H1 (cell line): ENCODE measurements at regions not wholly inside any gene's neighbourhood (a gene's known extent, or its start where the extent isn't known, plus 50 kb on each side); places are given as distances from the start of the nearest gene placed in this dataset.

Source experiments
- CTCF ChIA-PET: fragments of 300-600 bp; sonication (Branson Sonifier 250); formaldehyde crosslinking; loops from one replicate; lab custom pipeline; 2021; ENCODE audit not compliant: partially characterized antibody; lab: Charles Lee
- POLR2A ChIA-PET: fragments of 300-600 bp; sonication (Branson Sonifier 250); formaldehyde crosslinking; loops from one replicate; lab custom pipeline; 2021; ENCODE audit warnings: inconsistent platforms; ENCODE audit not compliant: partially characterized antibody; lab: Charles Lee
- DNase-seq, 2 experiments: peaks; one replicate each; pipeline versions ENCODE4 v3.0.0 to v3.0.0-alpha.2; 2010 to 2022; ENCODE audit warnings: low spot score in 2 of 2, low read depth in 1 of 2, mixed read lengths in 1 of 2
- FAIRE-seq: peaks from 2 replicates; lab custom pipeline; 2011; peaks lifted over from hg19 to GRCh38; lab: Jason Lieb, UNC
- H2AFZ ChIP-seq: 2 replicates; pipeline ENCODE4 v1.8.1; 2012; ENCODE audit warnings: low read length, inconsistent platforms
- H2AK5ac ChIP-seq: 2 replicates; pipeline ENCODE4 v1.6.1; 2013; ENCODE audit warnings: low read depth, low read length
- H2BK120ac ChIP-seq: replicated peaks from 2 replicates; pipeline ENCODE3; 2013; ENCODE audit warnings: low read depth, low read length, inconsistent platforms
- H2BK12ac ChIP-seq: 2 replicates; pipeline ENCODE4 v1.6.1; 2013; ENCODE audit warnings: low read depth, low read length
- H2BK15ac ChIP-seq: 2 replicates; pipeline ENCODE4 v1.6.1; 2013; ENCODE audit warnings: low read length
- H2BK20ac ChIP-seq: 2 replicates; pipeline ENCODE4 v1.6.1; 2013; ENCODE audit warnings: low read length
- H2BK5ac ChIP-seq: 2 replicates; pipeline ENCODE4 v1.6.1; 2013; ENCODE audit warnings: low read depth, low read length
- H3K14ac ChIP-seq: 2 replicates; pipeline ENCODE4 v1.6.1; 2013; ENCODE audit warnings: inconsistent platforms; ENCODE audit not compliant: insufficient read length
- H3K18ac ChIP-seq: 2 replicates; pipeline ENCODE4 v1.6.1; 2013; ENCODE audit warnings: low read length; ENCODE audit errors: extremely low read depth
- H3K23ac ChIP-seq: 2 replicates; pipeline ENCODE4 v1.6.1; 2013; ENCODE audit warnings: inconsistent platforms; ENCODE audit not compliant: insufficient read length
- H3K23me2 ChIP-seq: 2 replicates; pipeline ENCODE4 v1.6.1; 2013; ENCODE audit warnings: low read depth, low read length
- H3K27ac ChIP-seq: 2 replicates; pipeline ENCODE4 v1.6.1; 2011; ENCODE audit warnings: low read depth, low read length, inconsistent platforms
- H3K27me3 ChIP-seq, 4 experiments: replicated peaks in 1 of 4; 1 replicate in 1 of 4; 2 replicates in 3 of 4; pipeline versions ENCODE4 v1.6.1 to v1.8.1; 2011 to 2013; ENCODE audit warnings: low read length in 3 of 4, mild to moderate bottlenecking in 3 of 4, inconsistent platforms in 2 of 4, mixed read lengths in 2 of 4, moderate library complexity in 1 of 4; ENCODE audit not compliant: control insufficient read depth in 3 of 4, insufficient read depth in 3 of 4; ENCODE audit errors: extremely low read depth in 1 of 4
- H3K36me3 ChIP-seq, 4 experiments: 2 replicates each; pipeline versions ENCODE4 v1.6.1 to v1.8.1; 2011 to 2013; ENCODE audit warnings: mild to moderate bottlenecking in 4 of 4, low read length in 3 of 4, moderate library complexity in 2 of 4, control low read depth in 1 of 4, inconsistent platforms in 1 of 4; ENCODE audit not compliant: insufficient read depth in 4 of 4, control insufficient read depth in 2 of 4
- H3K4ac ChIP-seq: replicated peaks from 2 replicates; pipeline ENCODE3; 2013; ENCODE audit warnings: low read length, low read depth, mixed read lengths, inconsistent platforms; ENCODE audit not compliant: insufficient read length
- H3K4me1 ChIP-seq, 4 experiments: replicated peaks in 1 of 4; 1 replicate in 1 of 4; 2 replicates in 3 of 4; pipeline versions ENCODE4 v1.6.1 to v1.8.1; 2011 to 2013; ENCODE audit warnings: low read length in 3 of 4, inconsistent platforms in 2 of 4, mixed read lengths in 1 of 4; ENCODE audit not compliant: insufficient read depth in 4 of 4, control insufficient read depth in 3 of 4
- H3K4me2 ChIP-seq, 2 experiments: 2 replicates each; pipeline versions ENCODE4 v1.6.1 to v1.8.1; 2011 to 2013; ENCODE audit warnings: low read depth in 2 of 2, low read length in 2 of 2, control low read depth in 1 of 2, inconsistent platforms in 1 of 2, mild to moderate bottlenecking in 1 of 2; ENCODE audit not compliant: insufficient read depth in 1 of 2
- H3K4me3 ChIP-seq, 4 experiments: fragments of 200-600, 300-600 bp in 1 of 4; sonication (generic), shearing (Covaris generic), sonication (Bioruptor Twin) in 1 of 4; 2 replicates each; pipeline versions ENCODE4 v1.5.1 to v1.8.1; 2011 to 2016; ENCODE audit warnings: low read length in 4 of 4, low read depth in 3 of 4, control low read depth in 2 of 4, inconsistent platforms in 2 of 4, mild to moderate bottlenecking in 2 of 4, mixed read lengths in 1 of 4, moderate library complexity in 1 of 4; ENCODE audit not compliant: insufficient read depth in 2 of 4; ENCODE audit errors: extremely low read depth in 1 of 4
- H3K56ac ChIP-seq: replicated peaks from 2 replicates; pipeline ENCODE3; 2013; ENCODE audit warnings: low read depth, mild to moderate bottlenecking, mixed read lengths, low read length, inconsistent platforms; ENCODE audit not compliant: insufficient read length
- H3K79me1 ChIP-seq: 2 replicates; pipeline ENCODE4 v1.6.1; 2013; ENCODE audit warnings: low read depth, low read length, control low read depth
- H3K79me2 ChIP-seq, 2 experiments: 2 replicates each; pipeline versions ENCODE4 v1.6.1 to v1.8.1; 2012 to 2013; ENCODE audit warnings: low read length in 2 of 2, mild to moderate bottlenecking in 2 of 2, inconsistent platforms in 1 of 2; ENCODE audit not compliant: insufficient read depth in 2 of 2, control insufficient read depth in 1 of 2
- H3K9ac ChIP-seq, 4 experiments: replicated peaks in 1 of 4; 1 replicate in 1 of 4; 2 replicates in 3 of 4; pipeline versions ENCODE4 v1.6.1 to v1.8.1; 2011 to 2013; ENCODE audit warnings: low read depth in 3 of 4, low read length in 3 of 4, control low read depth in 2 of 4, mild to moderate bottlenecking in 2 of 4, moderate library complexity in 2 of 4, inconsistent platforms in 1 of 4; ENCODE audit errors: extremely low read depth in 1 of 4
- H3K9me3 ChIP-seq, 2 experiments: 2 replicates each; pipeline versions ENCODE4 v1.6.1 to v1.8.1; 2012 to 2013; ENCODE audit warnings: mild to moderate bottlenecking in 2 of 2, moderate library complexity in 2 of 2, control low read depth in 1 of 2, inconsistent platforms in 1 of 2, low read depth in 1 of 2, low read length in 1 of 2, mixed read lengths in 1 of 2; ENCODE audit not compliant: insufficient read depth in 2 of 2
- H4K20me1 ChIP-seq, 2 experiments: replicated peaks in 1 of 2; 2 replicates each; pipeline versions ENCODE3 to v1.8.1; 2011 to 2013; ENCODE audit warnings: inconsistent platforms in 2 of 2, low read length in 2 of 2, mild to moderate bottlenecking in 1 of 2; ENCODE audit not compliant: insufficient read depth in 2 of 2, control insufficient read depth in 1 of 2
- H4K5ac ChIP-seq: 2 replicates; pipeline ENCODE4 v1.6.1; 2013; ENCODE audit warnings: low read length, low read depth, mixed read lengths, inconsistent platforms; ENCODE audit not compliant: insufficient read length
- H4K8ac ChIP-seq: 2 replicates; pipeline ENCODE4 v1.8.0; 2013; ENCODE audit warnings: mild to moderate bottlenecking, moderate library complexity, low read length, inconsistent platforms; ENCODE audit not compliant: insufficient read depth; ENCODE audit errors: extremely low read depth
- H4K91ac ChIP-seq: replicated peaks from 2 replicates; pipeline ENCODE3; 2013; ENCODE audit warnings: low read length, mixed read lengths, inconsistent platforms; ENCODE audit not compliant: insufficient read length
- BRCA1 ChIP-seq: IDR thresholded peaks from 2 replicates; pipeline ENCODE4 v1.6.1; 2012; ENCODE audit warnings: low read depth, low read length, improper control_type of control experiment
- CTBP2 ChIP-seq: IDR thresholded peaks from 2 replicates; pipeline ENCODE4 v1.7.0; 2011; ENCODE audit warnings: borderline replicate concordance, mild to moderate bottlenecking, moderate library complexity, mixed read lengths, low read length; ENCODE audit not compliant: insufficient read depth, insufficient read length
- GTF2F1 ChIP-seq: IDR thresholded peaks from 2 replicates; pipeline ENCODE4 v1.6.1; 2012; ENCODE audit warnings: low read depth, low read length, improper control_type of control experiment, borderline replicate concordance
- JUND ChIP-seq: IDR thresholded peaks from 2 replicates; pipeline ENCODE4 v1.6.1; 2011; ENCODE audit warnings: mild to moderate bottlenecking, improper control_type of control experiment, low read length
- KDM4A ChIP-seq: IDR thresholded peaks from one replicate; pipeline ENCODE4 v1.7.1; 2012; ENCODE audit warnings: low read depth, mild to moderate bottlenecking, moderate library complexity, low read length, inconsistent platforms; ENCODE audit not compliant: severe bottlenecking
- MAFK ChIP-seq: IDR thresholded peaks from 2 replicates; pipeline ENCODE4 v1.6.1; 2012; ENCODE audit warnings: low read depth, mild to moderate bottlenecking, improper control_type of control experiment, low read length
- RAD21 ChIP-seq, 2 experiments: IDR thresholded peaks in 1 of 2; conservative IDR thresholded peaks in 1 of 2; 2 replicates each; pipeline ENCODE4 v1.6.1; 2011; ENCODE audit warnings: low read depth in 2 of 2, low read length in 2 of 2, improper control_type of control experiment in 1 of 2, inconsistent platforms in 1 of 2, mild to moderate bottlenecking in 1 of 2, moderate library complexity in 1 of 2
- RNF2 ChIP-seq: fragments of 200-900, 300-1000 bp; sonication (generic); IDR thresholded peaks from 2 replicates; pipeline ENCODE4 v1.7.1; 2016; ENCODE audit warnings: borderline replicate concordance, low read depth, mild to moderate bottlenecking, antibody characterized with exemption, low read length; ENCODE audit not compliant: poor library complexity, severe bottlenecking; ENCODE audit errors: missing control alignments
- SAP30 ChIP-seq: fragments of 300-600 bp; sonication (generic); IDR thresholded peaks from 2 replicates; pipeline ENCODE4 v1.7.1; 2012; ENCODE audit warnings: low read length, moderate library complexity, mild to moderate bottlenecking, inconsistent platforms; ENCODE audit not compliant: insufficient read depth, insufficient replicate concordance
- SP2 ChIP-seq: IDR thresholded peaks from 2 replicates; pipeline ENCODE4 v1.6.1; 2012; ENCODE audit warnings: mild to moderate bottlenecking, low read length, inconsistent platforms
- TAF7 ChIP-seq: optimal IDR thresholded peaks from 2 replicates; pipeline ENCODE3; 2011; ENCODE audit warnings: low read depth, mild to moderate bottlenecking, inconsistent platforms, low read length, moderate library complexity, borderline replicate concordance
- WGBS, 2 experiments: shearing (Covaris generic) in 1 of 2; methylation state at CpG; one replicate each; pipeline versions ENCODE4 v1.1.6 to v1.1.7; 2013 to 2015; ENCODE audit warnings: low lambda C conversion rate in 2 of 2, mixed read lengths in 2 of 2, inconsistent platforms in 1 of 2, low coverage in 1 of 2, missing lambda C conversion rate in 1 of 2; ENCODE audit not compliant: insufficient replicate concordance in 2 of 2, insufficient coverage in 1 of 2, insufficient read length in 1 of 2; ENCODE audit errors: extremely low coverage in 1 of 2, missing lambda C conversion rate in 1 of 2; 5-methylcytosine and 5-hydroxymethylcytosine counted together
- TF ChIP-seq, protein P1 (sequence below): IDR thresholded peaks from 2 replicates; pipeline ENCODE4 v1.6.1; 2011; ENCODE audit warnings: low read length, improper control_type of control experiment

DNA sequence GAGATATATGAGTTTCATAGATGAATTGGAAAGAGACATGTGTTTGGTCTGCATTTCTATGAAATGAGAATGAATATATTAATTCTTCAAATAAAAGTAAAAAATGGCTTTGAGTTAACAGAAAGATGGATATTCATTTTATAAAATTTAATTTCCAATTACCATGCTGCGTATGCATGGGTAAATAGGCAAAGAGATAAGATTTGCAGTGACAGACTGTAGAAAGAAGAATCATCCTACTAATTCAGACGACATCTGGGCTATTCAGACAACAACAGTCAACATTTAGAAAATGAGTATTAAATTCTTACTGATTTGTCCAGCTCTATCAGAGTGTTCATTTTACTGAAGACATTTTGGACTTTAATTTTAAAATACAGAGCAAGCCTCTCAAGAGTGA, 602.2 kb upstream of the NRSN1 start:
- H3K56ac ChIP-seq = no peak overlapping the region
- no peak overlapping the region for H3K23ac ChIP-seq
- H3K4ac ChIP-seq = no peak overlapping the region
- H3K27ac ChIP-seq = no peak overlapping the region
- H3K4me1 ChIP-seq = no peaks in the 10 kb centered on the region
- 98% methylated on average over 2 of the region's 2 CpGs; no CpG with 5 or more reads in 1 of the 2 experiments for whole genome bisulfite sequencing, 2 experiments
- H2AK5ac ChIP-seq = no peak overlapping the region
- H2BK15ac ChIP-seq = no peak overlapping the region
- no peaks in the 10 kb centered on the region for H3K79me2 ChIP-seq
- no peaks in the 10 kb centered on the region for H3K79me1 ChIP-seq
- no peaks in the 10 kb centered on the region for H4K20me1 ChIP-seq
- no peak overlapping the region for H2BK20ac ChIP-seq
- no peak overlapping the region for H3K4me2 ChIP-seq
- H2AFZ ChIP-seq = no peak overlapping the region
- H3K18ac ChIP-seq = no peak overlapping the region
- no peak overlapping the region for H2BK120ac ChIP-seq
- no peak overlapping the region for H2BK5ac ChIP-seq
- H3K23me2 ChIP-seq = no peaks in the 10 kb centered on the region
- H3K4me3 ChIP-seq = no peak overlapping the region
- DNase-seq (no peak), FAIRE-seq (no peak)
- no peak overlapping the region for H4K5ac ChIP-seq
- ChIA-PET POLR2A (no interaction called here), CTCF (interaction anchor here (0.7 to 1.5 kb wide), 2 partner anchors 11 to 17 kb away, joined by 3 read pairs; no protein-coding TSS in a partner anchor)
- H3K36me3 ChIP-seq = no peaks in the 10 kb centered on the region
- no peak overlapping the region for H4K91ac ChIP-seq
- H4K8ac ChIP-seq = no peak overlapping the region
- no peaks in the 10 kb centered on the region for H3K9me3 ChIP-seq
- H3K27me3 ChIP-seq = no peaks in the 10 kb centered on the region
- no peak overlapping the region for H3K9ac ChIP-seq
- H2BK12ac ChIP-seq = no peak overlapping the region
- H3K14ac ChIP-seq = no peak overlapping the region
- TF ChIP-seq, protein P1, sequence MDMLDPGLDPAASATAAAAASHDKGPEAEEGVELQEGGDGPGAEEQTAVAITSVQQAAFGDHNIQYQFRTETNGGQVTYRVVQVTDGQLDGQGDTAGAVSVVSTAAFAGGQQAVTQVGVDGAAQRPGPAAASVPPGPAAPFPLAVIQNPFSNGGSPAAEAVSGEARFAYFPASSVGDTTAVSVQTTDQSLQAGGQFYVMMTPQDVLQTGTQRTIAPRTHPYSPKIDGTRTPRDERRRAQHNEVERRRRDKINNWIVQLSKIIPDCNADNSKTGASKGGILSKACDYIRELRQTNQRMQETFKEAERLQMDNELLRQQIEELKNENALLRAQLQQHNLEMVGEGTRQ = no peak
- no peak for TF ChIP-seq JUND
- TF ChIP-seq GTF2F1 = no peak
- TF ChIP-seq CTBP2 = no peak
- TF ChIP-seq TAF7 = no peak
- TF ChIP-seq BRCA1 = no peak
- TF ChIP-seq KDM4A = no peak
- TF ChIP-seq SAP30 = no peak
- TF ChIP-seq RNF2 = no peak
- no peak for TF ChIP-seq SP2
- no peak for TF ChIP-seq MAFK
- TF ChIP-seq RAD21 (IDR thresholded peaks at IDR 0.05 in 1 of 2, conservative IDR thresholded peaks at IDR 0.05 in 1 of 2; ENCODE audit: low read depth in 2 of 2, low read length in 2 of 2) = no peak
